Body of pancreas (tissue), 4 donors: ENCODE measurements at regions not wholly inside any gene's neighbourhood (a gene's known extent, or its start where the extent isn't known, plus 50 kb on each side); places are given as distances from the start of the nearest gene placed in this dataset.

Experiments
- ATAC-seq: fragments of 150-250 bp; one replicate; pipeline ENCODE4 v1.9.1; 2016
- DNase-seq, 4 donors: peaks; one replicate each; pipeline ENCODE4 v3.0.0-alpha.2; 2019
- H3K27ac ChIP-seq, 4 donors: fragments of 200-600 bp; sonication (generic); 1 replicate in 3 of 4; 2 replicates in 1 of 4; pipeline versions ENCODE4 v1.5.1 to v1.6.1; 2016 to 2019; ENCODE audit warnings: mild to moderate bottlenecking in 1 of 4, mixed read lengths in 1 of 4, moderate library complexity in 1 of 4
- H3K27me3 ChIP-seq, 2 donors: fragments of 200-600 bp; sonication (generic); one replicate each; pipeline ENCODE4 v1.6.0; 2016; ENCODE audit warnings: mild to moderate bottlenecking in 1 of 2
- H3K36me3 ChIP-seq, 2 donors: fragments of 200-600 bp; sonication (generic); replicated peaks in 1 of 2; 2 replicates each; pipeline ENCODE4 v1.5.1; 2016; ENCODE audit warnings: low read depth in 2 of 2; ENCODE audit not compliant: insufficient read depth in 1 of 2
- H3K4me1 ChIP-seq: fragments of 200-600 bp; sonication (generic); one replicate; pipeline ENCODE4 v1.6.0; 2016
- H3K4me3 ChIP-seq, 2 donors: fragments of 200-600 bp; sonication (generic); 1 replicate in 1 of 2; 2 replicates in 1 of 2; pipeline ENCODE4 v1.5.1; 2016 to 2019
- H3K9me3 ChIP-seq, 3 donors: fragments of 200-600 bp; sonication (generic); 1 replicate in 2 of 3; 2 replicates in 1 of 3; pipeline ENCODE4 v1.5.1; 2016
- CTCF ChIP-seq, 7 experiments: fragments of 450-650 bp in 4 of 7; fragments of 200-600 bp in 3 of 7; sonication (generic) in 3 of 7; IDR thresholded peaks; one replicate each; pipeline ENCODE4 v1.5.1; 2016 to 2019; ENCODE audit warnings: antibody characterized with exemption in 7 of 7
- POLR2A ChIP-seq, 3 donors: fragments of 450-650 bp; IDR thresholded peaks; one replicate each; pipeline ENCODE4 v1.6.1; 2016; ENCODE audit warnings: antibody characterized with exemption in 3 of 3, mild to moderate bottlenecking in 2 of 3
- WGBS, 2 donors: methylation state at CpG; one replicate each; pipeline ENCODE4 v1.1.5; 2017; 5-methylcytosine and 5-hydroxymethylcytosine counted together
- intact Hi-C: fragments of 100-400 bp; cut with DNase I; formaldehyde crosslinking; loops from one replicate; pipeline ENCODE4 v1.15.1; 2023

DNA sequence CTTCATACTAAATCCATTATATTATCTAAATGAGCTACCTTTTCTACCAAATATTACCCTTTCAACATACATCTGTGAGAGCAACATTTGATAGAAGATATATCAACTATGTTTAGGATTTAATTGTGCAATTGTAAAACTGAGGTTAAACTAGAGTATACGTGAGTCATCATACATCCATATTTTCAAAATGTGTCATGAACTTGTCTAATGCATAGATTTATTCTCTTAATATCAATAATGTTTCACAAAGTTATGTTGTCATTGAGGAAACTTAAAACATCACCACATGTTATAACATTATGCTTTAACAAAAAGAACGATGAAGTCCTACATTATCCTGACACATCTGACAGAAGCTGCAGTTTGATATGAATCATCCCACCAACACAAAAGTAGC is 645.5 kb upstream of the NOVA1 start:
- no peak for TF ChIP-seq CTCF (IDR thresholded peaks at IDR 0.05)
- no peak for TF ChIP-seq POLR2A (IDR thresholded peaks at IDR 0.05)
- no peaks in the 10 kb centered on the region for H3K9me3 ChIP-seq
- ATAC-seq (no peak), DNase-seq (no peak)
- no peak overlapping the region for H3K4me3 ChIP-seq
- no peaks in the 10 kb centered on the region for H3K4me1 ChIP-seq
- H3K27me3 ChIP-seq: no peaks in the 10 kb centered on the region
- no peaks in the 10 kb centered on the region for H3K36me3 ChIP-seq
- no peak overlapping the region for H3K27ac ChIP-seq
- intact Hi-C loops: no loop called here
- WGBS, 2 donors: 70 to 76% methylated on average over 2 of the region's 2 CpGs

GRCh38 chr14:27245947-27246346 is 648.1 kb upstream of the NOVA1 start:
- Histone ChIP-seq H3K36me3 (no peaks in the 10 kb centered on the region), H3K27me3 (no peaks in the 10 kb centered on the region), H3K4me3 (no peak overlapping the region), H3K4me1 (no peaks in the 10 kb centered on the region), H3K9me3 (no peaks in the 10 kb centered on the region), H3K27ac (no peak overlapping the region)
- TF ChIP-seq POLR2A (IDR thresholded peaks at IDR 0.05): no peak
- no peak for TF ChIP-seq CTCF (IDR thresholded peaks at IDR 0.05)
- DNase-seq: no peak
- 63 to 71% methylated on average over 6 of the region's 6 CpGs for WGBS, 2 donors
- intact Hi-C loops: no loop called here
- ATAC-seq: no peak

DNA sequence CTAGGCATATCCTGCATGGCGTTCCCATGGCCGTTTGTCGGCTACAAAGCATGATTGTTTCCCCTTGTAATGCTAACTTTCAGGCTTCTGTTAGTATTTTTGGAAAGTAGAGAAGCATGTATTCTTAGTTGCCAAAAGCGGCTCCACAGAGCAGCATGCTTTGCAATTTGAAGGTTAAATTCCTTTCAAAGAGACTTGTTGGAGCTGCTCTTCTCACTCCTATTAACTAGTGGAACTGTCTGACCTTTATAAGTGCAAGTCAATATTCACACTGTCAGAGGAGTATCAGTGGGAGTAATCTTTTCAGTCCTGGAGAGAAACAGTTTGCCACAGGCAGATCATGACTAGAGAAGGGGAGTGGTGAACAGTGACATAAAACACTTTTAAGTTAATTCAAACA is 656.1 kb upstream of the NOVA1 start:
- Histone ChIP-seq H3K36me3 (no peaks in the 10 kb centered on the region), H3K4me1 (no peaks in the 10 kb centered on the region), H3K27ac (no peak overlapping the region), H3K9me3 (no peaks in the 10 kb centered on the region), H3K4me3 (no peak overlapping the region), H3K27me3 (no peaks in the 10 kb centered on the region)
- intact Hi-C loops: no loop called here
- ATAC-seq: no peak
- no peak for DNase-seq
- WGBS, 2 donors: 45 to 46% methylated on average over 4 of the region's 4 CpGs
- TF ChIP-seq POLR2A (IDR thresholded peaks at IDR 0.05) (no peak), CTCF (IDR thresholded peaks at IDR 0.05) (no peak)

DNA sequence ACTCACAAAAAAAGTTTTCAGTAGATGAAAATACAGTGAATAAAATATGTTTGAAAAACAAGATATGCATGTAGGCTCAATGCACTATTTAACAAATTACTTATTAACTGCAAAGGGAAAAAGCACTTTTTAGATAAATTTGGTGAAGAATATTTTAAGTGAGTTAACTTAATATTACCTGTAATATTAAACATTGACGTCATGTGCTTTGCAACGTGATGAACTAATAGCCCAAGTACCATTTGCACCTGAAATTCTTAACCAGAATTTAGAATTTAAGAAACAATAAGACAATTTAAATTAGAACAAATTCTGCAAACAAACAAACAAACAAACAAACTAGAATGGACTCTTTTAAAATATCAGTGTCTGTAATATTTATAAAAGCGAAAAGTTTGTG is 659.0 kb upstream of the NOVA1 start:
- H3K27me3 ChIP-seq: no peaks in the 10 kb centered on the region
- no peak overlapping the region for H3K4me3 ChIP-seq
- TF ChIP-seq POLR2A (IDR thresholded peaks at IDR 0.05) (no peak), CTCF (IDR thresholded peaks at IDR 0.05) (no peak)
- no peak overlapping the region for H3K27ac ChIP-seq
- WGBS, 2 donors: 76 to 89% methylated on average over 3 of the region's 3 CpGs
- no peaks in the 10 kb centered on the region for H3K36me3 ChIP-seq
- no peak for DNase-seq
- ATAC-seq: no peak
- intact Hi-C loops: no loop called here
- no peaks in the 10 kb centered on the region for H3K9me3 ChIP-seq
- H3K4me1 ChIP-seq: no peaks in the 10 kb centered on the region

- 57 to 59% methylated on average over 1 of the region's 1 CpG for WGBS, 2 donors
- no peaks in the 10 kb centered on the region for H3K4me1 ChIP-seq
- no peak overlapping the region for H3K4me3 ChIP-seq
- no peak for ATAC-seq
- H3K27me3 ChIP-seq: no peaks in the 10 kb centered on the region
- H3K9me3 ChIP-seq: no peaks in the 10 kb centered on the region
- no peak for TF ChIP-seq CTCF (IDR thresholded peaks at IDR 0.05)
- no peak for TF ChIP-seq POLR2A (IDR thresholded peaks at IDR 0.05)
- no peaks in the 10 kb centered on the region for H3K36me3 ChIP-seq
- no peak for DNase-seq
- H3K27ac ChIP-seq: no peak overlapping the region
- intact Hi-C loops: no loop called here
These were observed 670.0 kb upstream of the NOVA1 start for GRCh38 chr14:27267876-27268275.
